GM18519 (cell line): ENCODE measurements at regions not wholly inside any gene's neighbourhood (a gene's known extent, or its start where the extent isn't known, plus 50 kb on each side); places are given as distances from the start of the nearest gene placed in this dataset.

Source experiments
- ATAC-seq: cut with Tn5 transposase; IDR thresholded peaks from one replicate; pipeline ENCODE4 v1.9.1; 2021; ENCODE audit warnings: mild to moderate bottlenecking, moderate library complexity; ENCODE audit not compliant: unreplicated experiment, low FRiP score

GRCh38 chr18:61950371-61950770 lies 57.6 kb upstream of the RNF152 start:
- no peak for ATAC-seq

- no peak for ATAC-seq
Observed at GRCh38 chr18:61949946-61950345, 57.1 kb upstream of the RNF152 start.

DNA sequence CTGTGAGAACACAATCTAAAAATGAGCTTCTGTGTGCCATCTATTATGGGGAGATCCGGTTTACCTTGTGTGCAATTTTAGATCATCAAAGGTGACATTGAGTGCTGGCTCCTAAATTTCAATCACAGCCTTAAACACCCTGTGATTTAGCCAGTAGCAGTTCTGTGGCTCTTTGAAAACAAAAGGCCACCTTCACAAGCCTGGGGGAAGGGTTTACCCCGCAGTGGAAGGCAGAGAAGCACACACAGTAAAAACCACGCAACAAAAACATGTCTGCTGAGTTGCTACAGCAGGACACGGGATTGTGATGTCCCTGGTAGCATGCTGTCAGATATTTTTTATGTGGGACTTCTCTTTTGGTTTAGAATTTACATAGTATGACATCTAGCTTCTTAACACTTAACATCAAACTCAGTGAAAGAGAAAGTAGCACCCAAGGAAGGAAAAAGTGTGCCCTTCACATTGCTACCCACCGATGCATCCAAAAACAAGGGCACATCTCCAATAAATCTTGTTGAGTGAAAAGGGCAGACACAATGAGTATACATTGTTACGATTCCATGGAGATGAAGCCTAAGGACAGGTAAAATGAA lies 56.1 kb upstream of the RNF152 start:
- ATAC-seq: no peak

DNA sequence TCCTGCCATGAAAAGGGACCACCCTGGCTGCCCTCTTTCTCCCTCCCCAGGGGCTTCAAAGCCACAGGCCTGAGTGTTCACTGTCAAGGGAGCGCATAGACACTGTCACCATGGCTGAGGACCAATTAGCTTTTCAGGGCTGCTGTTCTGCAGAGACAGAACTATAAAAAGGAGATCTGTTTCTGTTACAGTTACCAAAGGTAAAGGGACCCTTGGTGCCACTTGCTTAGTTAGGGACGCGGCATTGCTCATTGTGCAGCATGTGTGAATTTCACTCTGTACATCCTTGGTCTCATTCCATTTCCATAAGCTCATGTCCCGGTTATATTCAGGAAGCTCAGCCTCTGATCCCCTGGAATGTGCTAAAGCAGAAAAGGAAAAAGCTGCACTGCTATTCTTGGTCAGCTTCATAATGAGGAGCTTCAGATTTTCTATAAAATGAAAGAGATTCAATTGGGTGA lies 55.5 kb upstream of the RNF152 start:
- ATAC-seq: no peak

DNA sequence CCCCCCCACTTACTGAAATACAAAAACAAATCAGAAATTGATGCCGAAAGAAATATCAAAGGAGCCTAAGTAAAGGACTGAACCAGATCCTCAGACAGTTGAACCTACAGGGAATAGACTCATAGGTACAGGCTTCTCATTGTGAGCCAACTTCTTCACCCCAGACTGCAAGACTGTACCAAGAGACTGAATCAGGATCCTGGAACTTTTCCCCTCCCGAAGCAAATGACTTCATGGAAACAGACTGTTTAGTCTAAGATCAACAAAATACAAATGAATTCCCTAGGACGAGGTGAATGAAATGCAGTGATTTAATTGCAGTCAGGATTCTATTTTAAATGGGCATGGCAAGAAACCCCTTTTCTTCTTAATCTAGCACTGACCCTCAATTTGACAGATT lies 53.6 kb upstream of the RNF152 start:
- no peak for ATAC-seq

DNA sequence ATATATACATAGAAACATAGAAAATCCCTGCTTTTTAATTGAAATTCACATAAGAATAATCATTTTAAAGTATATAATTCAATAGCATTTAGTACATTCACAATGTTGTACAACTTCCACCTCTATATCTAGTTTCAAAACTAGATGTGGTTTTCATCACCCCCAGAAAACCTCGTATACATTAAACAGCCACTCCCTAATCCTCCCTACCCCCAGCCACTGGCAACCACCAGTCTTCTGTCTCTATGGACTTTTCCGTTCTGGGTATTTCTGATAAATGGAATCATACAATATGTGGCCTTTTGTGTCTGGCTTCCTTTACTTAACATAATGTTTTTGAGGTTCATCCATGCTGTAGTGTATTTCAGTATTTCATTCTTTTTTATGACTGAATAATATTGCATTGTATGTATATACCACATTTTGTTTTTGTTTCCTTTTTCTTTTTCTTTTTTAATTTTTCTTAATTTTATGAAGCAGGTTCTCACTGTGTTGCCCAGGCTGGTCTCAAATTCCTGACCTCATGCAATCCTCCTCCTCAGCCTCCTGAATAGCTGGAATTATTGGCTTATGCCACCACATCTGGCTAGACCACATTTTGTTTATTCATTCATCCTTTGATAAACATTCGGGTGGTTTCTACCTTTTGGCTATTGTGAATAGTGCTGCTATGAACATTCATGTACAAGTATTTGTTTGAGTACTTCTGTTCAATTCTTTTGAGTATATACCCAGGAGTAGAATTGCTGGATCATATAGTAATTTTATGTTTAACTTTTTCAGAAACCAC lies 50.6 kb upstream of the RNF152 start:
- no peak for ATAC-seq
